Endodermal cell (in vitro differentiated cells): ENCODE measurements at regions not wholly inside any gene's neighbourhood (a gene's known extent, or its start where the extent isn't known, plus 50 kb on each side); places are given as distances from the start of the nearest gene placed in this dataset.

Source experiments
- DNase-seq: peaks from one replicate; pipeline ENCODE4 v3.0.0-alpha.2; 2017
- H3K27ac ChIP-seq: 2 replicates; pipeline ENCODE4 v1.5.1; 2013; ENCODE audit warnings: mild to moderate bottlenecking, low read depth, low read length, moderate library complexity
- H3K27me3 ChIP-seq: 2 replicates; pipeline ENCODE4 v1.6.1; 2013; ENCODE audit warnings: mild to moderate bottlenecking, low read length, moderate library complexity; ENCODE audit not compliant: insufficient read depth, control insufficient read depth, poor library complexity, severe bottlenecking
- H3K36me3 ChIP-seq: 2 replicates; pipeline ENCODE4 v1.7.0; 2013; ENCODE audit warnings: mild to moderate bottlenecking, low read length, moderate library complexity; ENCODE audit not compliant: control insufficient read depth, insufficient read depth
- H3K4me1 ChIP-seq: one replicate; pipeline ENCODE4 v1.7.0; 2013; ENCODE audit warnings: low read length; ENCODE audit not compliant: control insufficient read depth, insufficient read depth
- H3K4me3 ChIP-seq: 2 replicates; pipeline ENCODE4 v1.5.1; 2013; ENCODE audit warnings: mild to moderate bottlenecking, low read length, moderate library complexity
- H3K9ac ChIP-seq: 2 replicates; pipeline ENCODE4 v1.6.1; 2013; ENCODE audit warnings: mild to moderate bottlenecking, low read length, moderate library complexity; ENCODE audit not compliant: poor library complexity, severe bottlenecking; ENCODE audit errors: extremely low read depth
- H3K9me3 ChIP-seq: 2 replicates; pipeline ENCODE4 v1.6.1; 2013; ENCODE audit warnings: mild to moderate bottlenecking, low read length, moderate library complexity; ENCODE audit not compliant: control insufficient read depth
- H3K27ac Mint-ChIP-seq: 2 replicates; pipeline ENCODE4 v1.8.0; 2020; ENCODE audit warnings: mixed read lengths
- H3K27me3 Mint-ChIP-seq: 2 replicates; pipeline ENCODE4 v1.8.0; 2021; ENCODE audit warnings: mild to moderate bottlenecking, mixed read lengths; ENCODE audit not compliant: insufficient read depth
- H3K36me3 Mint-ChIP-seq: 2 replicates; pipeline ENCODE4 v1.8.0; 2020; ENCODE audit warnings: low read depth, mixed read lengths
- H3K4me1 Mint-ChIP-seq: 2 replicates; pipeline ENCODE4 v1.8.0; 2020; ENCODE audit warnings: mixed read lengths
- H3K4me3 Mint-ChIP-seq: 2 replicates; pipeline ENCODE4 v1.8.0; 2020; ENCODE audit warnings: mild to moderate bottlenecking, moderate library complexity, mixed read lengths
- H3K9me3 Mint-ChIP-seq: 2 replicates; pipeline ENCODE4 v1.8.0; 2020; ENCODE audit warnings: mild to moderate bottlenecking, mixed read lengths
- WGBS, 2 experiments: methylation state at CpG; one replicate each; pipeline versions ENCODE4 v1.1.5 to v1.1.7; 2013; ENCODE audit warnings: missing lambda C conversion rate in 2 of 2, mixed read lengths in 1 of 2; ENCODE audit not compliant: insufficient coverage in 1 of 2, insufficient read length in 1 of 2; 5-methylcytosine and 5-hydroxymethylcytosine counted together
- TF ChIP-seq, protein P1 (sequence below): fragments of 200-600 bp; sonication (generic); conservative IDR thresholded peaks from 2 replicates; pipeline ENCODE4 v1.5.0; 2021; ENCODE audit warnings: antibody characterized with exemption, mild to moderate bottlenecking

DNA sequence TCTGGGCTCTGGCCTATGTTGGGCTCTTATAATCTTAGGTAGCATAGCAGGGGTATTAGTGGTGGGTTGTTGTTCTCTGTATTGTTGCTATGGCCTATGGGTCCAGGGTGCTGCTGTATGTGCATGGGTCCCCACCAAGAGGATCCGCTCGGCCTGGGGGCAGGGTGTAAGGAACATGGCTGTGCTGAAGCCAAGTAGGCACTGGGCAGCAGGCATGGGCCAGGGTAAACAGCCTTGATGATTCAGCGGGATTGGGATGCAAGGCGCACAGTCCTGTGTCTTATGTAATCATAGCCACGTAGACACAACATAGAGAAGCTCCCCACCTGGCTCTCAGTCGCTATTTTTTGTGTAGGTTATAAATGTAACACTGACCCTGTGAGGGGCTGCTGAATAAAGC, 306.9 kb downstream of the ZPLD1 start:
- H3K4me3 Mint-ChIP-seq = no peak overlapping the region
- H3K9me3 Mint-ChIP-seq = no peaks in the 10 kb centered on the region
- DNase-seq = no peak
- no peaks in the 10 kb centered on the region for H3K36me3 Mint-ChIP-seq
- no peak overlapping the region for H3K27ac Mint-ChIP-seq
- no peaks in the 10 kb centered on the region for H3K4me1 ChIP-seq
- H3K27me3 ChIP-seq = peaks cover 26% of the 10 kb centered on the region
- no peak overlapping the region for H3K9ac ChIP-seq
- H3K27me3 Mint-ChIP-seq = peaks cover 35% of the 10 kb centered on the region
- H3K4me1 Mint-ChIP-seq = no peaks in the 10 kb centered on the region
- 95 to 100% methylated on average over 2 to 6 of the region's 6 CpGs for WGBS, 2 experiments
- no peaks in the 10 kb centered on the region for H3K9me3 ChIP-seq
- no peaks in the 10 kb centered on the region for H3K36me3 ChIP-seq
- no peak overlapping the region for H3K27ac ChIP-seq
- TF ChIP-seq, protein P1, sequence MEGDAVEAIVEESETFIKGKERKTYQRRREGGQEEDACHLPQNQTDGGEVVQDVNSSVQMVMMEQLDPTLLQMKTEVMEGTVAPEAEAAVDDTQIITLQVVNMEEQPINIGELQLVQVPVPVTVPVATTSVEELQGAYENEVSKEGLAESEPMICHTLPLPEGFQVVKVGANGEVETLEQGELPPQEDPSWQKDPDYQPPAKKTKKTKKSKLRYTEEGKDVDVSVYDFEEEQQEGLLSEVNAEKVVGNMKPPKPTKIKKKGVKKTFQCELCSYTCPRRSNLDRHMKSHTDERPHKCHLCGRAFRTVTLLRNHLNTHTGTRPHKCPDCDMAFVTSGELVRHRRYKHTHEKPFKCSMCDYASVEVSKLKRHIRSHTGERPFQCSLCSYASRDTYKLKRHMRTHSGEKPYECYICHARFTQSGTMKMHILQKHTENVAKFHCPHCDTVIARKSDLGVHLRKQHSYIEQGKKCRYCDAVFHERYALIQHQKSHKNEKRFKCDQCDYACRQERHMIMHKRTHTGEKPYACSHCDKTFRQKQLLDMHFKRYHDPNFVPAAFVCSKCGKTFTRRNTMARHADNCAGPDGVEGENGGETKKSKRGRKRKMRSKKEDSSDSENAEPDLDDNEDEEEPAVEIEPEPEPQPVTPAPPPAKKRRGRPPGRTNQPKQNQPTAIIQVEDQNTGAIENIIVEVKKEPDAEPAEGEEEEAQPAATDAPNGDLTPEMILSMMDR = no peak
- no peak overlapping the region for H3K4me3 ChIP-seq

- Histone ChIP-seq H3K4me3 (no peak overlapping the region), H3K27ac (no peak overlapping the region), H3K27me3 (peaks cover 61% of the 10 kb centered on the region), H3K9ac (no peak overlapping the region), H3K36me3 (no peaks in the 10 kb centered on the region), H3K9me3 (no peaks in the 10 kb centered on the region), H3K4me1 (no peaks in the 10 kb centered on the region)
- H3K4me1 Mint-ChIP-seq = peaks cover 28% of the 10 kb centered on the region
- no peak for DNase-seq
- TF ChIP-seq, protein P1 = peak; percentile 42
- peaks cover 30% of the 10 kb centered on the region for H3K27me3 Mint-ChIP-seq
- no peaks in the 10 kb centered on the region for H3K36me3 Mint-ChIP-seq
- 70 to 100% methylated on average over 3 to 4 of the region's 4 CpGs for WGBS, 2 experiments
- H3K9me3 Mint-ChIP-seq = no peaks in the 10 kb centered on the region
- H3K4me3 Mint-ChIP-seq = no peak overlapping the region
- H3K27ac Mint-ChIP-seq = no peak overlapping the region
Observed at GRCh38 chr3:102745881-102746280, 311.1 kb downstream of the ZPLD1 start.

- WGBS, 2 experiments = 88 to 90% methylated on average over 4 of the region's 4 CpGs
- no peaks in the 10 kb centered on the region for H3K9me3 Mint-ChIP-seq
Observed at GRCh38 chr3:102747611-102748010, 312.8 kb downstream of the ZPLD1 start.

More at GRCh38 chr3:102747611-102748010, 312.8 kb downstream of the ZPLD1 start:
- Mint-ChIP-seq H3K36me3 (no peaks in the 10 kb centered on the region), H3K27me3 (peaks cover 25% of the 10 kb centered on the region), H3K27ac (no peak overlapping the region), H3K4me3 (peak overlapping the region; percentile 36), H3K4me1 (peaks cover 41% of the 10 kb centered on the region)
- Histone ChIP-seq H3K4me3 (no peak overlapping the region), H3K4me1 (no peaks in the 10 kb centered on the region), H3K9me3 (no peaks in the 10 kb centered on the region), H3K9ac (no peak overlapping the region), H3K27me3 (peaks cover 63% of the 10 kb centered on the region), H3K27ac (no peak overlapping the region), H3K36me3 (no peaks in the 10 kb centered on the region)
- no peak for DNase-seq
- TF ChIP-seq, protein P1 = no peak
